Gastroesophageal sphincter (tissue), 4 donors: ENCODE measurements at regions not wholly inside any gene's neighbourhood (a gene's known extent, or its start where the extent isn't known, plus 50 kb on each side); places are given as distances from the start of the nearest gene placed in this dataset.

Source experiments
- ATAC-seq: fragments of 150-250 bp; one replicate; pipeline ENCODE4 v1.9.1; 2016; ENCODE audit warnings: mild to moderate bottlenecking, moderate library complexity
- H3K27ac ChIP-seq, 4 donors: fragments of 200-600 bp; sonication (generic) in 3 of 4; 1 replicate in 3 of 4; 2 replicates in 1 of 4; pipeline ENCODE4 v1.5.1; 2016 to 2019
- H3K27me3 ChIP-seq: fragments of 200-600 bp; sonication (generic); one replicate; pipeline ENCODE4 v1.5.1; 2019
- H3K36me3 ChIP-seq, 2 donors: fragments of 200-600 bp; sonication (generic); one replicate each; pipeline ENCODE4 v1.5.1; 2019; ENCODE audit warnings: control low read depth in 1 of 2
- H3K4me1 ChIP-seq, 3 donors: fragments of 200-600 bp; sonication (generic); 1 replicate in 2 of 3; 2 replicates in 1 of 3; pipeline ENCODE4 v1.5.1; 2016 to 2019; ENCODE audit warnings: control low read depth in 2 of 3
- H3K4me3 ChIP-seq, 2 donors: fragments of 200-600 bp; sonication (generic); one replicate each; pipeline ENCODE4 v1.5.1; 2019; ENCODE audit warnings: mild to moderate bottlenecking in 1 of 2, moderate library complexity in 1 of 2
- H3K9me3 ChIP-seq, 3 donors: fragments of 200-600 bp; sonication (generic); one replicate each; pipeline ENCODE4 v1.5.1; 2017 to 2019; ENCODE audit warnings: control low read depth in 2 of 3
- CTCF ChIP-seq, 4 experiments: fragments of 200-600 bp in 2 of 4; fragments of 450-650 bp in 2 of 4; sonication (generic) in 1 of 4; IDR thresholded peaks; one replicate each; pipeline ENCODE4 v1.5.1; 2017 to 2019; ENCODE audit warnings: antibody characterized with exemption in 4 of 4, mild to moderate bottlenecking in 2 of 4, moderate library complexity in 2 of 4
- EP300 ChIP-seq: sonication (generic); formaldehyde crosslinking; IDR thresholded peaks from one replicate; pipeline ENCODE4 v1.6.1; 2017; ENCODE audit warnings: antibody characterized with exemption, mild to moderate bottlenecking
- POLR2A ChIP-seq, 2 donors: fragments of 450-650 bp; IDR thresholded peaks; one replicate each; pipeline ENCODE4 v1.6.1; 2017; ENCODE audit warnings: antibody characterized with exemption in 2 of 2, mild to moderate bottlenecking in 2 of 2, moderate library complexity in 1 of 2
- POLR2AphosphoS5 ChIP-seq: sonication (generic); formaldehyde crosslinking; IDR thresholded peaks from one replicate; pipeline ENCODE4 v1.6.1; 2017; ENCODE audit warnings: antibody characterized with exemption
- WGBS, 2 donors: methylation state at CpG; one replicate each; pipeline ENCODE4 v1.1.5; 2018; ENCODE audit warnings: low coverage in 1 of 2; 5-methylcytosine and 5-hydroxymethylcytosine counted together

- ATAC-seq, result no peak
- Histone ChIP-seq H3K36me3 (no peaks in the 10 kb centered on the region), H3K9me3 (peaks cover 0 to 36% (median 0%) of the 10 kb centered on the region in 3 donors), H3K27ac (no peak overlapping the region), H3K27me3 (no peaks in the 10 kb centered on the region), H3K4me1 (no peaks in the 10 kb centered on the region), H3K4me3 (no peak overlapping the region)
- TF ChIP-seq POLR2A (IDR thresholded peaks at IDR 0.05), result no peak
- TF ChIP-seq CTCF (IDR thresholded peaks at IDR 0.05), result no peak
- TF ChIP-seq POLR2AphosphoS5, result no peak
- TF ChIP-seq EP300, result no peak
- WGBS, 2 donors, result 62 to 93% methylated on average over 2 of the region's 2 CpGs
These were observed 150.7 kb upstream of the WDR11 start for GRCh38 chr10:120700426-120700825.

GRCh38 chr10:120701381-120701780, 149.8 kb upstream of the WDR11 start:
- TF ChIP-seq POLR2AphosphoS5, result no peak
- no peak for TF ChIP-seq EP300
- TF ChIP-seq CTCF (IDR thresholded peaks at IDR 0.05), result no peak
- Histone ChIP-seq H3K9me3 (peaks cover 0 to 34% (median 0%) of the 10 kb centered on the region in 3 donors), H3K36me3 (no peaks in the 10 kb centered on the region), H3K27ac (no peak overlapping the region), H3K27me3 (no peaks in the 10 kb centered on the region), H3K4me1 (no peaks in the 10 kb centered on the region), H3K4me3 (no peak overlapping the region)
- 14 to 23% methylated on average over 2 of the region's 2 CpGs for WGBS, 2 donors
- no peak for ATAC-seq

- TF ChIP-seq POLR2AphosphoS5 (no peak), CTCF (IDR thresholded peaks at IDR 0.05) (no peak), EP300 (no peak), POLR2A (IDR thresholded peaks at IDR 0.05) (no peak)
- Histone ChIP-seq H3K36me3 (no peaks in the 10 kb centered on the region), H3K4me1 (no peaks in the 10 kb centered on the region), H3K27me3 (no peaks in the 10 kb centered on the region), H3K4me3 (no peak overlapping the region), H3K9me3 (peaks cover 0 to 27% (median 0%) of the 10 kb centered on the region in 3 donors), H3K27ac (no peak overlapping the region)
- WGBS, 2 donors, result 0 to 21% methylated on average over 1 of the region's 1 CpG
- ATAC-seq, result no peak
These were observed 149.1 kb upstream of the WDR11 start for GRCh38 chr10:120702032-120702431.

GRCh38 chr10:120705309-120705708, 145.9 kb upstream of the WDR11 start:
- Histone ChIP-seq H3K27ac (no peak overlapping the region), H3K9me3 (no peaks in the 10 kb centered on the region), H3K36me3 (no peaks in the 10 kb centered on the region), H3K27me3 (peaks cover 7% of the 10 kb centered on the region), H3K4me3 (no peak overlapping the region), H3K4me1 (no peaks in the 10 kb centered on the region)
- no peak for TF ChIP-seq POLR2A (IDR thresholded peaks at IDR 0.05)
- TF ChIP-seq POLR2AphosphoS5, result no peak
- TF ChIP-seq CTCF (IDR thresholded peaks at IDR 0.05), result no peak
- no peak for TF ChIP-seq EP300
- ATAC-seq, result no peak
- 52 to 55% methylated on average over 3 to 4 of the region's 4 CpGs for WGBS, 2 donors

- ATAC-seq, result no peak
- no peaks in the 10 kb centered on the region for H3K9me3 ChIP-seq
- no peak for TF ChIP-seq POLR2AphosphoS5
- no peak for TF ChIP-seq EP300
- 58 to 68% methylated on average over 2 of the region's 2 CpGs for WGBS, 2 donors
- no peak overlapping the region for H3K27ac ChIP-seq
- H3K4me3 ChIP-seq, result no peak overlapping the region
- no peaks in the 10 kb centered on the region for H3K36me3 ChIP-seq
- H3K4me1 ChIP-seq, result no peaks in the 10 kb centered on the region
- H3K27me3 ChIP-seq, result peaks cover 22% of the 10 kb centered on the region
These were observed 141.1 kb upstream of the WDR11 start for GRCh38 chr10:120710076-120710475.
